AG09309 (cell line): ENCODE measurements at regions not wholly inside any gene's neighbourhood (a gene's known extent, or its start where the extent isn't known, plus 50 kb on each side); places are given as distances from the start of the nearest gene placed in this dataset.

Source experiments
- DNase-seq: peaks from one replicate; pipeline ENCODE4 v3.0.0-alpha.2; 2010; ENCODE audit warnings: low read depth
- H3K4me3 ChIP-seq: 2 replicates; pipeline ENCODE4 v1.5.1; 2011; ENCODE audit warnings: mild to moderate bottlenecking, low read depth, low read length, moderate library complexity; ENCODE audit not compliant: control insufficient read depth
- TF ChIP-seq, protein P1 (sequence below): IDR thresholded peaks from 2 replicates; pipeline ENCODE4 v1.5.1; 2011; ENCODE audit warnings: mild to moderate bottlenecking, low read depth, low read length, inconsistent platforms; ENCODE audit not compliant: insufficient read depth, control insufficient read depth; ENCODE audit errors: missing control alignments

GRCh38 chr11:91731051-91731450 is 493.6 kb upstream of the FAT3 start:
- no peak overlapping the region for H3K4me3 ChIP-seq
- TF ChIP-seq, protein P1, sequence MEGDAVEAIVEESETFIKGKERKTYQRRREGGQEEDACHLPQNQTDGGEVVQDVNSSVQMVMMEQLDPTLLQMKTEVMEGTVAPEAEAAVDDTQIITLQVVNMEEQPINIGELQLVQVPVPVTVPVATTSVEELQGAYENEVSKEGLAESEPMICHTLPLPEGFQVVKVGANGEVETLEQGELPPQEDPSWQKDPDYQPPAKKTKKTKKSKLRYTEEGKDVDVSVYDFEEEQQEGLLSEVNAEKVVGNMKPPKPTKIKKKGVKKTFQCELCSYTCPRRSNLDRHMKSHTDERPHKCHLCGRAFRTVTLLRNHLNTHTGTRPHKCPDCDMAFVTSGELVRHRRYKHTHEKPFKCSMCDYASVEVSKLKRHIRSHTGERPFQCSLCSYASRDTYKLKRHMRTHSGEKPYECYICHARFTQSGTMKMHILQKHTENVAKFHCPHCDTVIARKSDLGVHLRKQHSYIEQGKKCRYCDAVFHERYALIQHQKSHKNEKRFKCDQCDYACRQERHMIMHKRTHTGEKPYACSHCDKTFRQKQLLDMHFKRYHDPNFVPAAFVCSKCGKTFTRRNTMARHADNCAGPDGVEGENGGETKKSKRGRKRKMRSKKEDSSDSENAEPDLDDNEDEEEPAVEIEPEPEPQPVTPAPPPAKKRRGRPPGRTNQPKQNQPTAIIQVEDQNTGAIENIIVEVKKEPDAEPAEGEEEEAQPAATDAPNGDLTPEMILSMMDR = no peak
- no peak for DNase-seq

GRCh38 chr11:91730620-91731019 is 494.0 kb upstream of the FAT3 start:
- no peak for DNase-seq
- TF ChIP-seq, protein P1 = no peak
- no peak overlapping the region for H3K4me3 ChIP-seq

GRCh38 chr11:91730057-91730456 is 494.6 kb upstream of the FAT3 start:
- H3K4me3 ChIP-seq = no peak overlapping the region
- no peak for DNase-seq
- TF ChIP-seq, protein P1 = no peak

DNA sequence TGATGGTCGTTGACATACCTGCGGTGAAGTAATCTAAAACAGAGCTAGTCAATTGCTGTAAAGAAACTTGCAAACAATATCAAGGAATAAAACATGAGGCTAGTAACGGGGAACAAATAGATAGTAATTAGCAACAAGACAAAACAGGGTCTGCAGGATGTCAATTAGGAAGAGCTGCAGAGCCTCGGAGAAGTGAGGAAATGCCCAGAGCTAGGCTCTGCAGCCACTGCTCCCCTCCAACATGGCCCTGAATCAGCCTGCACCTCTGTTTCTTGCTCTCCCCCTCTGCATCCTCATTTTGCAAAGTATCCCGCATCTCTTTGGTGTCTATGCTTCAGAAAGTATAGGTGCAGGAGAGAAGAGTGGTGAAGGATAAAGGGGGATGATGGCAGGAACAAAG is 507.4 kb upstream of the FAT3 start:
- no peak overlapping the region for H3K4me3 ChIP-seq
- no peak for DNase-seq
- TF ChIP-seq, protein P1 = no peak

DNA sequence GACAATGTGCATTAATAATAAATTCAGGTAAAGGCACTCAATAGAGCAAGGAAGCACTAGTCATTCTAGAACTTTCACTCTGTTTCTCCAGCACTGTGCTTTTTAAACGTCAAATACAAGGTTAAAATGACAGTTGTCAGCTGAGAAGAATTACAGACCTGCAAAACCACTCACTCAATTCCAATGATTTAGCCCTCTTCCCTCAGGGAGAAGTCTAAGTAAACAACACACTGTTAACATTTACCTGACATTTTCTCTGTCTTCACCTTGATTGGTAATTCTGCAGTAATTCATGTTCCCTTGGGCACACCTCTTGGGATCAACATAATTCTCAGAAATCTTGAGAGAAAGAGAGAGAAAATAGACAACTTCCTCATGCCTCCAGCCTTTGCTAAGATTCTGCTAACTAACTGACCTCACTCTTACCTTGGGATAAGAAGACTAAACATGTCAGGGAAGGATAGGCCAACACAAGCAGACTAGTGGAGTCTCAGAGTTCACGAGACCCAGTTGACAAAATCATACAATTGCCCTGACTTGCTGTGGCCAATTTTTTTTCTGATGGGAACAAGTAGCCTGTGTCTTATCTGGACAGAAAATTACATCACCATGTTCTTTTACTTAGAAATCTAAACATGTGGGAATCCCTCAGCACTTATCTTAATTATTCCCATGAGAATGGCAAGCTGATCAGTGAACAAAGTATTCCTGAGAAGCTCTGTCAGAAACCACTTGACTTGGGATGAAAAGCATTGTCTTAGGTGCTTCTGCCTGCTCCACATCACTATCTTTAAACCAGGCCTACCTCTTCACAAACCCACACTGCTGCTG is 516.8 kb upstream of the FAT3 start:
- DNase-seq = no peak
- H3K4me3 ChIP-seq = no peak overlapping the region
- TF ChIP-seq, protein P1 = no peak

DNA sequence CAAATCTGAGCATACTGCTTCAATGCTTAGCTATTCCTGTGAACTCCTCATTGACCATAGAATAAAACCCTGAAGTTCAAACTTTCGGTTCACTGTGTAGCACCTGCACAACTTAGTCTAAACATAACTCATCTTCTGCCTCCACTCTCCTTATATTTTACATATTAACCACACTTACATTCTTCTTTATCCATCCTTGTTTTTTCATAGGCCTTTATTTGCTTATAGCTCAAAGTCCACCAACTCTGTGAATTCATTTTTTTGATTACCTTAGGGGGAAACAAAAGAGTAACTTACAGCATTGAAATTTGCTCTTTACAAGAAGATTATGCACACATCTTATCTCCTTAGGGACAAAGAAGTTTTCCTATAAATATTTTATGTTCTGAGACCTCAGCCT is 521.6 kb upstream of the FAT3 start:
- TF ChIP-seq, protein P1 = no peak
- H3K4me3 ChIP-seq = no peak overlapping the region

More for the DNA sequence above, 521.6 kb upstream of the FAT3 start:
- no peak for DNase-seq
